ENCODE measurements at regions not wholly inside any gene's neighbourhood (a gene's known extent, or its start where the extent isn't known, plus 50 kb on each side); places are given as distances from the start of the nearest gene placed in this dataset.

GRCh38 chr15:96804754-96805153 lies 474.3 kb downstream of the NR2F2 start (continued):
- TF ChIP-seq PRDM15 (CRISPR knock-in tag; IDR thresholded peaks at IDR 0.05): no peak

GRCh38 chr15:96807361-96807760 lies 476.9 kb downstream of the NR2F2 start:
- ChIA-PET CTCF (no interaction called here), POLR2A (no interaction called here)
- ATAC-seq (no peak), DNase-seq (ENCODE audit: low spot score) (no peak)
- H3K27ac Mint-ChIP-seq: no peak overlapping the region
- peaks cover 14% of the 10 kb centered on the region for H3K9me3 Mint-ChIP-seq
- no peaks in the 10 kb centered on the region for H3K27me3 Mint-ChIP-seq (ENCODE audit: low read depth)
- peaks cover 3% of the 10 kb centered on the region; the same call in 1 of the 2 replicates for H3K36me3 Mint-ChIP-seq
- TF ChIP-seq ERG (CRISPR knock-in tag; IDR thresholded peaks at IDR 0.05): no peak
- no peak for TF ChIP-seq CTCF (IDR thresholded peaks at IDR 0.05)
- TF ChIP-seq PREB (CRISPR knock-in tag; IDR thresholded peaks at IDR 0.05; ENCODE audit: borderline replicate concordance): no peak
- no peak for TF ChIP-seq CREM (CRISPR knock-in tag; IDR thresholded peaks at IDR 0.05)
- no peak for TF ChIP-seq ATF3 (CRISPR knock-in tag; conservative IDR thresholded peaks at IDR 0.05)
- TF ChIP-seq ZBTB43 (CRISPR knock-in tag; IDR thresholded peaks at IDR 0.05): no peak
- TF ChIP-seq KAT7 (CRISPR knock-in tag; IDR thresholded peaks at IDR 0.05; ENCODE audit: borderline replicate concordance): no peak
- TF ChIP-seq NFYB (CRISPR knock-in tag; conservative IDR thresholded peaks at IDR 0.05; ENCODE audit: low read depth): no peak
- no peak for TF ChIP-seq CDX4 (CRISPR knock-in tag; IDR thresholded peaks at IDR 0.05; ENCODE audit: borderline replicate concordance)
- TF ChIP-seq ZNF532 (CRISPR knock-in tag; IDR thresholded peaks at IDR 0.05; ENCODE audit: borderline replicate concordance): no peak
- TF ChIP-seq NR1H2 (CRISPR knock-in tag; IDR thresholded peaks at IDR 0.05): no peak
- H3K4me1 Mint-ChIP-seq: peaks cover 26% of the 10 kb centered on the region
- no peak overlapping the region for H3K4me3 Mint-ChIP-seq

Measured in WTC11 (cell line).